ENCODE measurements at regions not wholly inside any gene's neighbourhood (a gene's known extent, or its start where the extent isn't known, plus 50 kb on each side); places are given as distances from the start of the nearest gene placed in this dataset.

GRCh38 chr2:173770947-173771678, 194.1 kb downstream of the SP3 start:
- Mint-ChIP-seq H3K27me3 (ENCODE audit: low read depth) (no peaks in the 10 kb centered on the region), H3K36me3 (no peaks in the 10 kb centered on the region), H3K27ac (no peak overlapping the region), H3K4me3 (no peak overlapping the region), H3K9me3 (no peaks in the 10 kb centered on the region), H3K4me1 (peaks cover 21% of the 10 kb centered on the region)
- TF ChIP-seq CDX4 (CRISPR knock-in tag; IDR thresholded peaks at IDR 0.05; ENCODE audit: borderline replicate concordance) (no peak), ZNF219 (CRISPR knock-in tag; IDR thresholded peaks at IDR 0.05; ENCODE audit: borderline replicate concordance) (no peak), ZNF121 (CRISPR knock-in tag; IDR thresholded peaks at IDR 0.05) (no peak), ZBTB21 (CRISPR knock-in tag; IDR thresholded peaks at IDR 0.05; ENCODE audit: borderline replicate concordance) (no peak), ERG (CRISPR knock-in tag; IDR thresholded peaks at IDR 0.05) (no peak), CBFB (CRISPR knock-in tag; IDR thresholded peaks at IDR 0.05; ENCODE audit: low read depth) (no peak), CREM (CRISPR knock-in tag; IDR thresholded peaks at IDR 0.05) (no peak), CTCF (IDR thresholded peaks at IDR 0.05) (no peak), ATF2 (CRISPR knock-in tag; IDR thresholded peaks at IDR 0.05; ENCODE audit: borderline replicate concordance, low read depth) (no peak)
- TF ChIP-seq, protein P1, sequence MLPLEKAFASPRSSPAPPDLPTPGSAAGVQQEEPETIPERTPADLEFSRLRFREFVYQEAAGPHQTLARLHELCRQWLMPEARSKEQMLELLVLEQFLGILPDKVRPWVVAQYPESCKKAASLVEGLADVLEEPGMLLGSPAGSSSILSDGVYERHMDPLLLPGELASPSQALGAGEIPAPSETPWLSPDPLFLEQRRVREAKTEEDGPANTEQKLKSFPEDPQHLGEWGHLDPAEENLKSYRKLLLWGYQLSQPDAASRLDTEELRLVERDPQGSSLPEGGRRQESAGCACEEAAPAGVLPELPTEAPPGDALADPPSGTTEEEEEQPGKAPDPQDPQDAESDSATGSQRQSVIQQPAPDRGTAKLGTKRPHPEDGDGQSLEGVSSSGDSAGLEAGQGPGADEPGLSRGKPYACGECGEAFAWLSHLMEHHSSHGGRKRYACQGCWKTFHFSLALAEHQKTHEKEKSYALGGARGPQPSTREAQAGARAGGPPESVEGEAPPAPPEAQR (CRISPR knock-in tag; IDR thresholded peaks at IDR 0.05): no peak
- TF ChIP-seq, protein P2, sequence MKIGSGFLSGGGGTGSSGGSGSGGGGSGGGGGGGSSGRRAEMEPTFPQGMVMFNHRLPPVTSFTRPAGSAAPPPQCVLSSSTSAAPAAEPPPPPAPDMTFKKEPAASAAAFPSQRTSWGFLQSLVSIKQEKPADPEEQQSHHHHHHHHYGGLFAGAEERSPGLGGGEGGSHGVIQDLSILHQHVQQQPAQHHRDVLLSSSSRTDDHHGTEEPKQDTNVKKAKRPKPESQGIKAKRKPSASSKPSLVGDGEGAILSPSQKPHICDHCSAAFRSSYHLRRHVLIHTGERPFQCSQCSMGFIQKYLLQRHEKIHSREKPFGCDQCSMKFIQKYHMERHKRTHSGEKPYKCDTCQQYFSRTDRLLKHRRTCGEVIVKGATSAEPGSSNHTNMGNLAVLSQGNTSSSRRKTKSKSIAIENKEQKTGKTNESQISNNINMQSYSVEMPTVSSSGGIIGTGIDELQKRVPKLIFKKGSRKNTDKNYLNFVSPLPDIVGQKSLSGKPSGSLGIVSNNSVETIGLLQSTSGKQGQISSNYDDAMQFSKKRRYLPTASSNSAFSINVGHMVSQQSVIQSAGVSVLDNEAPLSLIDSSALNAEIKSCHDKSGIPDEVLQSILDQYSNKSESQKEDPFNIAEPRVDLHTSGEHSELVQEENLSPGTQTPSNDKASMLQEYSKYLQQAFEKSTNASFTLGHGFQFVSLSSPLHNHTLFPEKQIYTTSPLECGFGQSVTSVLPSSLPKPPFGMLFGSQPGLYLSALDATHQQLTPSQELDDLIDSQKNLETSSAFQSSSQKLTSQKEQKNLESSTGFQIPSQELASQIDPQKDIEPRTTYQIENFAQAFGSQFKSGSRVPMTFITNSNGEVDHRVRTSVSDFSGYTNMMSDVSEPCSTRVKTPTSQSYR (CRISPR knock-in tag; IDR thresholded peaks at IDR 0.05): no peak
- TF ChIP-seq, protein P3, sequence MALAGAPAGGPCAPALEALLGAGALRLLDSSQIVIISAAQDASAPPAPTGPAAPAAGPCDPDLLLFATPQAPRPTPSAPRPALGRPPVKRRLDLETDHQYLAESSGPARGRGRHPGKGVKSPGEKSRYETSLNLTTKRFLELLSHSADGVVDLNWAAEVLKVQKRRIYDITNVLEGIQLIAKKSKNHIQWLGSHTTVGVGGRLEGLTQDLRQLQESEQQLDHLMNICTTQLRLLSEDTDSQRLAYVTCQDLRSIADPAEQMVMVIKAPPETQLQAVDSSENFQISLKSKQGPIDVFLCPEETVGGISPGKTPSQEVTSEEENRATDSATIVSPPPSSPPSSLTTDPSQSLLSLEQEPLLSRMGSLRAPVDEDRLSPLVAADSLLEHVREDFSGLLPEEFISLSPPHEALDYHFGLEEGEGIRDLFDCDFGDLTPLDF (CRISPR knock-in tag; IDR thresholded peaks at IDR 0.05): no peak
- TF ChIP-seq, protein P4, sequence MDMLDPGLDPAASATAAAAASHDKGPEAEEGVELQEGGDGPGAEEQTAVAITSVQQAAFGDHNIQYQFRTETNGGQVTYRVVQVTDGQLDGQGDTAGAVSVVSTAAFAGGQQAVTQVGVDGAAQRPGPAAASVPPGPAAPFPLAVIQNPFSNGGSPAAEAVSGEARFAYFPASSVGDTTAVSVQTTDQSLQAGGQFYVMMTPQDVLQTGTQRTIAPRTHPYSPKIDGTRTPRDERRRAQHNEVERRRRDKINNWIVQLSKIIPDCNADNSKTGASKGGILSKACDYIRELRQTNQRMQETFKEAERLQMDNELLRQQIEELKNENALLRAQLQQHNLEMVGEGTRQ (CRISPR knock-in tag; IDR thresholded peaks at IDR 0.05): no peak
- ChIA-PET POLR2A (no interaction called here), CTCF (interaction anchor here (0.7 to 1.0 kb wide), 4 partner anchors 10 to 215 kb away, joined by 3 to 4 read pairs (median 3); no protein-coding TSS in a partner anchor)
- no peak for DNase-seq (ENCODE audit: low spot score)
- peak; percentile 69 for ATAC-seq

All from WTC11 (cell line).